Neuron (in vitro differentiated cells): ENCODE measurements at regions not wholly inside any gene's neighbourhood (a gene's known extent, or its start where the extent isn't known, plus 50 kb on each side); places are given as distances from the start of the nearest gene placed in this dataset.

Experiments used
- H2AFZ ChIP-seq: one replicate; pipeline ENCODE4 v1.6.1; 2013; ENCODE audit warnings: low read depth, mild to moderate bottlenecking, inconsistent platforms, low read length, moderate library complexity
- H3K27me3 ChIP-seq: one replicate; pipeline ENCODE4 v1.6.1; 2013; ENCODE audit warnings: low read length; ENCODE audit not compliant: insufficient read depth
- H3K36me3 ChIP-seq: one replicate; pipeline ENCODE4 v1.6.1; 2013; ENCODE audit warnings: low read length; ENCODE audit not compliant: insufficient read depth
- H3K4me1 ChIP-seq: one replicate; pipeline ENCODE4 v1.6.1; 2013; ENCODE audit warnings: low read length; ENCODE audit not compliant: insufficient read depth
- H3K4me3 ChIP-seq: 2 replicates; pipeline ENCODE4 v1.5.1; 2013; ENCODE audit warnings: mild to moderate bottlenecking, low read length, moderate library complexity
- H3K9me3 ChIP-seq: one replicate; pipeline ENCODE4 v1.6.1; 2013; ENCODE audit warnings: low read length

- H3K4me3 ChIP-seq: peak overlapping the region; percentile 18
- H3K9me3 ChIP-seq: no peaks in the 10 kb centered on the region
- H3K27me3 ChIP-seq: peaks cover 2% of the 10 kb centered on the region
- peaks cover 25% of the 10 kb centered on the region for H3K4me1 ChIP-seq
- peak overlapping the region; percentile 16 for H2AFZ ChIP-seq
- H3K36me3 ChIP-seq: no peaks in the 10 kb centered on the region
Measured at GRCh38 chr1:182143825-182144645, 82.5 kb upstream of the ZNF648 start.

GRCh38 chr1:182143154-182143657 is 81.7 kb upstream of the ZNF648 start:
- H3K27me3 ChIP-seq: peaks cover 2% of the 10 kb centered on the region
- no peaks in the 10 kb centered on the region for H3K36me3 ChIP-seq
- H3K4me3 ChIP-seq: peak overlapping the region; percentile 18
- H3K9me3 ChIP-seq: no peaks in the 10 kb centered on the region
- peaks cover 23% of the 10 kb centered on the region for H3K4me1 ChIP-seq
- H2AFZ ChIP-seq: peak overlapping the region; percentile 16

GRCh38 chr1:182142621-182143020 is 81.1 kb upstream of the ZNF648 start:
- Histone ChIP-seq H3K36me3 (no peaks in the 10 kb centered on the region), H3K9me3 (no peaks in the 10 kb centered on the region), H2AFZ (no peak overlapping the region), H3K27me3 (peaks cover 2% of the 10 kb centered on the region), H3K4me3 (no peak overlapping the region), H3K4me1 (peaks cover 23% of the 10 kb centered on the region)

- no peak overlapping the region for H3K4me3 ChIP-seq
- H3K9me3 ChIP-seq: no peaks in the 10 kb centered on the region
- H3K36me3 ChIP-seq: no peaks in the 10 kb centered on the region
- no peak overlapping the region for H2AFZ ChIP-seq
- peaks cover 23% of the 10 kb centered on the region for H3K4me1 ChIP-seq
- H3K27me3 ChIP-seq: peaks cover 2% of the 10 kb centered on the region
Measured at GRCh38 chr1:182141040-182141439, 79.5 kb upstream of the ZNF648 start.

DNA sequence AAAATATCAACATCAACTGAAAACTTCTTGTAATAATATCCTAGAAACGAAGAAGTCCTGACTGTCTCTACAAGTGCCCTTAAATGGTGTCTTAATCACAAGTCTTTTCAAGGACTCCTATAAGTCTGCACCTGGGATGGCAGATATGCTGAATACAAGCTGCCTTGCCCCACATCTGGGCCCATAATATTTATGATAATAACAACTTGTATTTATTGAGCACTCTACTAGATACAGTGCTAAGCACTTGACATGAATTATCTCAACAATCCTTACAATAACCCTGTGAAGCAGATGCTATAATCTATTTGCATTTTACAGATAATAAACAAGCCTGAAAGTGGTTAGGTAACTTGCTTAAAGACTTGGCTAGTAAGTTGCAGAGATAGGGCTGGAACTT is 78.0 kb upstream of the ZNF648 start:
- H2AFZ ChIP-seq: no peak overlapping the region
- no peak overlapping the region for H3K4me3 ChIP-seq
- no peaks in the 10 kb centered on the region for H3K36me3 ChIP-seq
- peaks cover 11% of the 10 kb centered on the region for H3K4me1 ChIP-seq
- H3K27me3 ChIP-seq: peaks cover 2% of the 10 kb centered on the region
- H3K9me3 ChIP-seq: no peaks in the 10 kb centered on the region

DNA sequence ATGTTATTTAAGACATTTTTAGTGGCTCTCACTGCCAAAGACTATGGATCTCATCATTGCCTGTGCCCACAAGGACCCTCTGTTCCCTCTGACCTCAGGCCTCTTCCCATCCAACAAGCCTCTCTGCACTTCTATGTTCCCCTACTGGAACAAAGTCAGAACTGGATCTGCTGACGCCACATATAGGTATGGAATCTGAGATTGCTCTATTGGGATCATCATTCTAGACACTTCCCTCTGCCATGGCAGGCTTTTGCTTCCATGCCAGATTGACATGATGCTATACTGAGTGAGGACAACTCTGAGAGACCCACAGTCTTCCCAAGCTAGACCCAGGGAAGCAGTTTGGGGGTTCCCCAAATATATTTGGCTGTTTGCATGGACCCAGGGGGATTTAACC is 76.0 kb upstream of the ZNF648 start:
- H3K4me1 ChIP-seq: no peaks in the 10 kb centered on the region
- H3K4me3 ChIP-seq: no peak overlapping the region
- peaks cover 2% of the 10 kb centered on the region for H3K27me3 ChIP-seq

GRCh38 chr1:182135946-182136345 is 74.4 kb upstream of the ZNF648 start:
- H3K4me3 ChIP-seq: no peak overlapping the region
- no peak overlapping the region for H2AFZ ChIP-seq
- H3K27me3 ChIP-seq: peaks cover 2% of the 10 kb centered on the region
- no peaks in the 10 kb centered on the region for H3K4me1 ChIP-seq
- no peaks in the 10 kb centered on the region for H3K36me3 ChIP-seq
- no peaks in the 10 kb centered on the region for H3K9me3 ChIP-seq

More for the DNA sequence above, 76.0 kb upstream of the ZNF648 start:
- no peaks in the 10 kb centered on the region for H3K9me3 ChIP-seq
- H2AFZ ChIP-seq: no peak overlapping the region
- no peaks in the 10 kb centered on the region for H3K36me3 ChIP-seq

DNA sequence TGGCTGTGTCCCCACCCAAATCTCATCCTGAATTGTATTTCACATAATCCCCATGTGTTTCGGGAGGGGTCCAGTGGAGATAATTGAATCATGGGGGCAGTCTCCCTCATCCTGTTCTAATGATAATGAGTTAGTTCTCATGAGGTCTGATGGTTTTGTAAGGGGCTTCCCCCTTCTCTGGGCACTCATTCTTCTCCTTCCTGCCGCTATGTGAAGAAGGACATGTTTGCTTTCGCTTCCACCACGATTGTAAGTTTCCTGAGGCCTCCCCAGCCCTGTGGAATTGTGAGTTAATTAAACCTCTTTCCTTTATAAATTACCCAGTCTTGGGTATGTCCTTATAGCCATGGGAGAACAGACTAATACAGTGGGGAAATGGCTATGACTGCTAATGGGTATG is 72.7 kb upstream of the ZNF648 start:
- H3K27me3 ChIP-seq: peaks cover 2% of the 10 kb centered on the region
- H2AFZ ChIP-seq: no peak overlapping the region

DNA sequence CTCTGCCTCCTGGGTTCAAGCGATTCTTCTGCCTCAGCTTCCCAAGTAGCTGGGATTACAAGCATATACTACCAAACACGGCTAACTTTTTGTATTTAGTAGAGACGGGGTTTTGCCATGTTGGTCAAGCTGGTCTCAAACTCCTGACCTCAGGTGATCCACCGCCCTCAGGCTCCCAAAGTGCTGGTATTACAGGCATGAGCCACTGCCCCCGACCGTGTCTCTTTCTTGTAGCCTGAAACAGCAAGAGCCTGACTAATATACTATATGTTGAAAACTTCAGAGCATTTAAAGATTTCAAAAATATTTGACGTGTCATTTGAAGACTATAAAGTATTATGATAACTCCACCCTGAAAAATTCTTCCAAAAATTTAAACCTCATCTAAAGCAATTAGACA is 71.7 kb upstream of the ZNF648 start:
- Histone ChIP-seq H3K9me3 (no peaks in the 10 kb centered on the region), H3K4me1 (no peaks in the 10 kb centered on the region), H3K27me3 (no peaks in the 10 kb centered on the region), H3K36me3 (no peaks in the 10 kb centered on the region), H2AFZ (no peak overlapping the region), H3K4me3 (no peak overlapping the region)

More for the DNA sequence above, 72.7 kb upstream of the ZNF648 start:
- no peak overlapping the region for H3K4me3 ChIP-seq
- no peaks in the 10 kb centered on the region for H3K36me3 ChIP-seq
- H3K9me3 ChIP-seq: no peaks in the 10 kb centered on the region
- no peaks in the 10 kb centered on the region for H3K4me1 ChIP-seq

DNA sequence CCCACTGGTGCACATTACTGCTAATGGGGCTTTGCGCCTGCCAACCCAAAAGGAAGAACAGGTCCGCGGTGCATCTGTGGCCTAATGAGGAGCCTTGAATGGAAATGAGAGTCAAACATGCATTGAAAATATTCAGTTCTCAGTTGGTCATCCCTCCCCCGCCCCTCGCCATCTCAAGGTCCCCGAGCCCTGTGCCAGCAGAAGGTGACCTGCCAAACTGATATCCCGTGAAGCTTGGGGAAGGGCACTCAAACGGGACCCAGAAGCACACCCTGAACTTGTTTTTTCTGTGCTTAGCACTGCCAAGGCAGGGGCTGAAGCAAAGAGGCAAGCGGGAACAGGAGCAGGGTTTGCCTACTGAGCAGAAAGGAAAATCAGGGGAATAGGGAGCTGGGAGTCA is 67.9 kb upstream of the ZNF648 start:
- H2AFZ ChIP-seq: no peak overlapping the region
- no peak overlapping the region for H3K4me3 ChIP-seq
- no peaks in the 10 kb centered on the region for H3K9me3 ChIP-seq
- H3K4me1 ChIP-seq: no peaks in the 10 kb centered on the region
- no peaks in the 10 kb centered on the region for H3K27me3 ChIP-seq
- H3K36me3 ChIP-seq: no peaks in the 10 kb centered on the region

DNA sequence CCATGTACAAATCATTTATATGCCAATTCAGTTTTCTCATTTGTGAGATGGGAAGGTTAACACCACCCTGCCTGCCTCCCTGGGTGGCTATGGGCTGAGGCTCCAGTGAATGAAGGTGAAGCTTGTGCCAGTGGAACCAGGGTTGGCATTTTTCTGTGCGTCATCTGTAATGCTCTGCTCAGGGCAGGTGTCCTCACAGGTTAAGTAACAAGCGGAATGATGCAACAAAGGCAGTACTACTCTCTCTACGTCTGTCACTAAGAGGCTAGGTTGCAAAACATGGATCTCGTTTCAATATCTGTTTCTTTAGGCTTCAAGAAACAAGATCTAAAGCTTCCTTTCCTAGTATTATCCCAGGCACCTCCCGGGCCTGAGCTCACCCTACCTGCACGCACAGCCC is 67.0 kb upstream of the ZNF648 start:
- no peaks in the 10 kb centered on the region for H3K9me3 ChIP-seq
- H3K36me3 ChIP-seq: no peaks in the 10 kb centered on the region
- no peaks in the 10 kb centered on the region for H3K27me3 ChIP-seq
- no peak overlapping the region for H2AFZ ChIP-seq
- no peaks in the 10 kb centered on the region for H3K4me1 ChIP-seq
- H3K4me3 ChIP-seq: no peak overlapping the region

GRCh38 chr1:182127656-182128055 is 66.1 kb upstream of the ZNF648 start:
- Histone ChIP-seq H3K36me3 (no peaks in the 10 kb centered on the region), H3K4me1 (no peaks in the 10 kb centered on the region), H3K27me3 (no peaks in the 10 kb centered on the region), H2AFZ (no peak overlapping the region), H3K9me3 (no peaks in the 10 kb centered on the region), H3K4me3 (no peak overlapping the region)

DNA sequence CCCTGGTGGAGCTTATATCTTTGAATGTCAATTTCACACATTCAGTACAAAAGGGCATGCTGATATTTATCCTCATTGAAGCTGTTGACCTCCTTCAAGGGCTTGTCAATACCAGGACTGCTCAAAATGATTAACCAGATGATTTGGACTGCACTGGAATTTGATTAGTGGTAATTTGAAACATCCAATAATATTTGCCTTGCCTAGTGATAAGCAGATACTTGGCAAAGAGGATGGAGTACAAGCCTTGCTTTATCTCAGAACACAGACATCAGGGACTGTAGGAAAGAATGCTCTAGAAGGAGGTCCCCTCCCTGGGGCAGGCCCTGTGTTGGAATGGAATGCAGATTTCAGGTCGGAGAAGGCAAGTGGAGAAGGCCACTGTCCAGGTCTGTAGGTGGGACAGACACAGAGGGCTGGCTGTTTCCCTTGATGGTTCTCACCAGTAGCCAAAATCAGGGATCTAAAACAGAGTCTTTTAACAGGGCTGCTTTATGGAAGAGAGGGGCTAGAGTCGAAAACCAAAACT is 64.8 kb upstream of the ZNF648 start:
- Histone ChIP-seq H3K4me3 (no peak overlapping the region), H2AFZ (no peak overlapping the region), H3K9me3 (no peaks in the 10 kb centered on the region), H3K4me1 (no peaks in the 10 kb centered on the region), H3K36me3 (no peaks in the 10 kb centered on the region), H3K27me3 (no peaks in the 10 kb centered on the region)
